Sigmoid colon (tissue), 6 donors: ENCODE measurements at regions not wholly inside any gene's neighbourhood (a gene's known extent, or its start where the extent isn't known, plus 50 kb on each side); places are given as distances from the start of the nearest gene placed in this dataset.

Experiments used
- DNase-seq: peaks from one replicate; pipeline ENCODE4 v3.0.0-alpha.2; 2019
- H3K27ac ChIP-seq, 4 donors: fragments of 200-600 bp; sonication (generic); one replicate each; pipeline ENCODE4 v1.5.1; 2016 to 2019; ENCODE audit warnings: mild to moderate bottlenecking in 1 of 4
- H3K27me3 ChIP-seq, 3 donors: fragments of 200-600 bp; sonication (generic); one replicate each; pipeline ENCODE4 v1.5.1; 2019; ENCODE audit warnings: mild to moderate bottlenecking in 1 of 3
- H3K36me3 ChIP-seq, 4 donors: fragments of 200-600 bp; sonication (generic); one replicate each; pipeline ENCODE4 v1.5.1; 2016 to 2019
- H3K4me1 ChIP-seq, 4 donors: fragments of 200-600 bp; sonication (generic); one replicate each; pipeline ENCODE4 v1.5.1; 2017 to 2019
- H3K4me3 ChIP-seq, 4 donors: fragments of 200-600 bp; sonication (generic); one replicate each; pipeline ENCODE4 v1.5.1; 2017 to 2019; ENCODE audit warnings: mild to moderate bottlenecking in 2 of 4, moderate library complexity in 1 of 4
- H3K9me3 ChIP-seq, 4 donors: fragments of 200-600 bp in 3 of 4; sonication (generic) in 3 of 4; one replicate each; pipeline versions ENCODE4 v1.5.1 to v1.6.1; 2013 to 2019
- EP300 ChIP-seq, 4 donors: sonication (generic); formaldehyde crosslinking; IDR thresholded peaks; one replicate each; pipeline ENCODE4 v1.6.1; 2017; ENCODE audit warnings: antibody characterized with exemption in 4 of 4
- POLR2A ChIP-seq, 2 donors: fragments of 450-650 bp; IDR thresholded peaks; one replicate each; pipeline ENCODE4 v1.6.1; 2016; ENCODE audit warnings: antibody characterized with exemption in 2 of 2, mild to moderate bottlenecking in 2 of 2, moderate library complexity in 2 of 2
- POLR2AphosphoS5 ChIP-seq, 4 donors: sonication (generic); formaldehyde crosslinking; IDR thresholded peaks; one replicate each; pipeline ENCODE4 v1.6.1; 2017; ENCODE audit warnings: antibody characterized with exemption in 4 of 4
- WGBS, 2 donors: extraction: QIAGEN DNeasy Blood & Tissue Kit; methylation state at CpG; one replicate each; pipeline ENCODE4 v1.1.7; 2013; 5-methylcytosine and 5-hydroxymethylcytosine counted together
- intact Hi-C: fragments of 100-400 bp; cut with DNase I; formaldehyde crosslinking; loops from one replicate; pipeline ENCODE4 v1.15.1; 2023
- TF ChIP-seq, protein P1 (sequence below), 4 experiments: fragments of 450-650 bp in 3 of 4; fragments of 200-600 bp in 1 of 4; IDR thresholded peaks; one replicate each; pipeline ENCODE4 v1.5.1; 2016 to 2019; ENCODE audit warnings: antibody characterized with exemption in 4 of 4, mild to moderate bottlenecking in 3 of 4, moderate library complexity in 2 of 4
- donor health status: healthy with polysubstance abuse.
- donor health status: healthy.

GRCh38 chr12:88665071-88665470 is 84.8 kb upstream of the KITLG start:
- no peaks in the 10 kb centered on the region for H3K36me3 ChIP-seq
- TF ChIP-seq POLR2A (IDR thresholded peaks at IDR 0.05) (no peak), EP300 (IDR thresholded peaks at IDR 0.05) (no peak), POLR2AphosphoS5 (IDR thresholded peaks at IDR 0.05) (no peak)
- TF ChIP-seq, protein P1, sequence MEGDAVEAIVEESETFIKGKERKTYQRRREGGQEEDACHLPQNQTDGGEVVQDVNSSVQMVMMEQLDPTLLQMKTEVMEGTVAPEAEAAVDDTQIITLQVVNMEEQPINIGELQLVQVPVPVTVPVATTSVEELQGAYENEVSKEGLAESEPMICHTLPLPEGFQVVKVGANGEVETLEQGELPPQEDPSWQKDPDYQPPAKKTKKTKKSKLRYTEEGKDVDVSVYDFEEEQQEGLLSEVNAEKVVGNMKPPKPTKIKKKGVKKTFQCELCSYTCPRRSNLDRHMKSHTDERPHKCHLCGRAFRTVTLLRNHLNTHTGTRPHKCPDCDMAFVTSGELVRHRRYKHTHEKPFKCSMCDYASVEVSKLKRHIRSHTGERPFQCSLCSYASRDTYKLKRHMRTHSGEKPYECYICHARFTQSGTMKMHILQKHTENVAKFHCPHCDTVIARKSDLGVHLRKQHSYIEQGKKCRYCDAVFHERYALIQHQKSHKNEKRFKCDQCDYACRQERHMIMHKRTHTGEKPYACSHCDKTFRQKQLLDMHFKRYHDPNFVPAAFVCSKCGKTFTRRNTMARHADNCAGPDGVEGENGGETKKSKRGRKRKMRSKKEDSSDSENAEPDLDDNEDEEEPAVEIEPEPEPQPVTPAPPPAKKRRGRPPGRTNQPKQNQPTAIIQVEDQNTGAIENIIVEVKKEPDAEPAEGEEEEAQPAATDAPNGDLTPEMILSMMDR (IDR thresholded peaks at IDR 0.05), result no peak

GRCh38 chr12:88662961-88663360 is 82.7 kb upstream of the KITLG start:
- Histone ChIP-seq H3K27ac (no peak overlapping the region), H3K4me3 (no peak overlapping the region), H3K27me3 (no peaks in the 10 kb centered on the region), H3K4me1 (no peaks in the 10 kb centered on the region), H3K36me3 (no peaks in the 10 kb centered on the region), H3K9me3 (no peaks in the 10 kb centered on the region)
- intact Hi-C loops, result no loop called here
- DNase-seq, result no peak
- WGBS, 2 donors, result 92 to 99% methylated on average over 1 of the region's 1 CpG
- TF ChIP-seq POLR2A (IDR thresholded peaks at IDR 0.05) (no peak), POLR2AphosphoS5 (IDR thresholded peaks at IDR 0.05) (no peak), EP300 (IDR thresholded peaks at IDR 0.05) (no peak)
- TF ChIP-seq, protein P1 (IDR thresholded peaks at IDR 0.05), result no peak

More at GRCh38 chr12:88665071-88665470, 84.8 kb upstream of the KITLG start:
- Histone ChIP-seq H3K4me1 (no peaks in the 10 kb centered on the region), H3K27ac (no peak overlapping the region), H3K4me3 (no peak overlapping the region), H3K9me3 (no peaks in the 10 kb centered on the region), H3K27me3 (no peaks in the 10 kb centered on the region)
- intact Hi-C loops, result no loop called here
- DNase-seq, result no peak

- intact Hi-C loops, result no loop called here
- Histone ChIP-seq H3K4me1 (no peaks in the 10 kb centered on the region), H3K4me3 (no peak overlapping the region), H3K9me3 (no peaks in the 10 kb centered on the region), H3K27me3 (no peaks in the 10 kb centered on the region), H3K36me3 (no peaks in the 10 kb centered on the region), H3K27ac (no peak overlapping the region)
- no peak for DNase-seq
- WGBS, 2 donors, result 86 to 88% methylated on average over 1 of the region's 1 CpG
- TF ChIP-seq EP300 (IDR thresholded peaks at IDR 0.05), result no peak
- no peak for TF ChIP-seq POLR2A (IDR thresholded peaks at IDR 0.05)
- TF ChIP-seq, protein P1 (IDR thresholded peaks at IDR 0.05), result no peak
- TF ChIP-seq POLR2AphosphoS5 (IDR thresholded peaks at IDR 0.05), result no peak
Observed at GRCh38 chr12:88662093-88662492, 81.8 kb upstream of the KITLG start.

- intact Hi-C loops, result no loop called here
- Histone ChIP-seq H3K4me3 (no peak overlapping the region), H3K4me1 (no peaks in the 10 kb centered on the region), H3K36me3 (no peaks in the 10 kb centered on the region), H3K27me3 (no peaks in the 10 kb centered on the region), H3K9me3 (no peaks in the 10 kb centered on the region), H3K27ac (no peak overlapping the region)
- DNase-seq, result no peak
- TF ChIP-seq, protein P1 (IDR thresholded peaks at IDR 0.05), result no peak
- no peak for TF ChIP-seq EP300 (IDR thresholded peaks at IDR 0.05)
- TF ChIP-seq POLR2AphosphoS5 (IDR thresholded peaks at IDR 0.05), result no peak
Observed at GRCh38 chr12:88658009-88658408, 77.7 kb upstream of the KITLG start.

- Histone ChIP-seq H3K9me3 (no peaks in the 10 kb centered on the region), H3K27me3 (no peaks in the 10 kb centered on the region), H3K4me1 (no peaks in the 10 kb centered on the region), H3K27ac (no peak overlapping the region), H3K4me3 (no peak overlapping the region), H3K36me3 (no peaks in the 10 kb centered on the region)
- intact Hi-C loops, result no loop called here
- no peak for TF ChIP-seq POLR2AphosphoS5 (IDR thresholded peaks at IDR 0.05)
- TF ChIP-seq POLR2A (IDR thresholded peaks at IDR 0.05), result no peak
- no peak for TF ChIP-seq EP300 (IDR thresholded peaks at IDR 0.05)
- TF ChIP-seq, protein P1 (IDR thresholded peaks at IDR 0.05), result no peak
- DNase-seq, result no peak
Observed at GRCh38 chr12:88650715-88651114, 70.4 kb upstream of the KITLG start.
